Astrocyte of the spinal cord (primary cell): ENCODE measurements at regions not wholly inside any gene's neighbourhood (a gene's known extent, or its start where the extent isn't known, plus 50 kb on each side); places are given as distances from the start of the nearest gene placed in this dataset.

Source experiments
- DNase-seq: peaks from one replicate; pipeline ENCODE4 v3.0.0; 2011; ENCODE audit warnings: low read depth, low spot score
- H3K4me3 ChIP-seq: 2 replicates; pipeline ENCODE4 v1.5.1; 2011; ENCODE audit warnings: low read depth, mild to moderate bottlenecking, low read length, moderate library complexity
- CTCF ChIP-seq: IDR thresholded peaks from 2 replicates; pipeline ENCODE4 v1.5.1; 2012; ENCODE audit warnings: low read depth, mild to moderate bottlenecking, low read length, inconsistent platforms
- in situ Hi-C: cut with HindIII; loops from 2 replicates; pipeline ENCODE4 v1.10.0; 2017; ENCODE audit warnings: low sequenced_read_pairs

- in situ Hi-C loops = no loop called here
- TF ChIP-seq CTCF = no peak
- H3K4me3 ChIP-seq = no peak overlapping the region
- no peak for DNase-seq
Observed at GRCh38 chrX:45601052-45601451, 400.4 kb upstream of the DIPK2B start.

GRCh38 chrX:45598861-45599260, 398.2 kb upstream of the DIPK2B start:
- in situ Hi-C loops = no loop called here
- DNase-seq = peak; percentile 58
- TF ChIP-seq CTCF = no peak
- no peak overlapping the region for H3K4me3 ChIP-seq

GRCh38 chrX:45596188-45596808, 395.6 kb upstream of the DIPK2B start:
- in situ Hi-C loops = no loop called here
- no peak for TF ChIP-seq CTCF
- DNase-seq = no peak

GRCh38 chrX:45592101-45592500, 391.4 kb upstream of the DIPK2B start:
- TF ChIP-seq CTCF = no peak
- H3K4me3 ChIP-seq = no peak overlapping the region
- in situ Hi-C loops = no loop called here
- DNase-seq = no peak

More at GRCh38 chrX:45596188-45596808, 395.6 kb upstream of the DIPK2B start:
- no peak overlapping the region for H3K4me3 ChIP-seq

GRCh38 chrX:45591650-45592049, 391.0 kb upstream of the DIPK2B start:
- in situ Hi-C loops = no loop called here
- DNase-seq = no peak

GRCh38 chrX:45584717-45585116, 384.0 kb upstream of the DIPK2B start:
- in situ Hi-C loops = no loop called here
- no peak for DNase-seq
- H3K4me3 ChIP-seq = no peak overlapping the region
- no peak for TF ChIP-seq CTCF

More at GRCh38 chrX:45591650-45592049, 391.0 kb upstream of the DIPK2B start:
- no peak overlapping the region for H3K4me3 ChIP-seq
- TF ChIP-seq CTCF = no peak
